Testis (tissue), 2 donors: ENCODE measurements at regions not wholly inside any gene's neighbourhood (a gene's known extent, or its start where the extent isn't known, plus 50 kb on each side); places are given as distances from the start of the nearest gene placed in this dataset.

ENCODE experiments used
- CTCF ChIP-seq, 3 experiments: fragments of 450-650 bp in 2 of 3; fragments of 200-600 bp in 1 of 3; sonication (generic) in 1 of 3; IDR thresholded peaks; one replicate each; pipeline ENCODE4 v1.5.1; 2016 to 2019; ENCODE audit warnings: antibody characterized with exemption in 3 of 3, mild to moderate bottlenecking in 2 of 3, moderate library complexity in 1 of 3
- POLR2A ChIP-seq: fragments of 450-650 bp; IDR thresholded peaks from one replicate; pipeline ENCODE4 v1.6.1; 2017; ENCODE audit warnings: antibody characterized with exemption, mild to moderate bottlenecking, moderate library complexity

- TF ChIP-seq CTCF (IDR thresholded peaks at IDR 0.05): no peak
- TF ChIP-seq POLR2A: no peak
Measured at GRCh38 chr1:222058249-222058648, 316.4 kb upstream of the DUSP10 start.
